ENCODE measurements at regions not wholly inside any gene's neighbourhood (a gene's known extent, or its start where the extent isn't known, plus 50 kb on each side); places are given as distances from the start of the nearest gene placed in this dataset.

DNA sequence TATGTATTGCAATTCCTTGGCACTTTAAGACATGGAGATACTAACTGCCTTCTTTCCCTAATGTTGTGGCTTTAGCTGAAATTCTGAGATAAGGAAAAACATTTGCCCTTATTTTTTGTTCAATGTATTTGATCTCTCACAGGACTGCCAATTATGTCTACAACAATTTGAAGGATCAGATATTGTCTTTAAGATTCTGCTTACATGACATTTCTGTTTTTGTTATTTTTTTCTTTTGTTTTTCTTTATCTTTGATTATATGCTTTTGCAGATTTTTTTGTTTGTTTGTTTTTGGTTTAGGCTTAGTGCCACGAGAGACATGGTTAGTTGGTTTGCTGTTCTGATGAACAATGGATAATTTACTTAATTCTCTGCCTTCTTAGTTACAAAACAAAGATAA lies 303.3 kb downstream of the TECRL start:
- TF ChIP-seq CTCF (IDR thresholded peaks at IDR 0.05) = no peak
- no peak for TF ChIP-seq POLR2A (IDR thresholded peaks at IDR 0.05)

Measured in esophagus squamous epithelium (tissue), 4 donors.